GM12891 (cell line): ENCODE measurements at regions not wholly inside any gene's neighbourhood (a gene's known extent, or its start where the extent isn't known, plus 50 kb on each side); places are given as distances from the start of the nearest gene placed in this dataset.
"Not testable (repeated sequence)": the region's sequence is repeated elsewhere in the genome, so short reads cannot be mapped to it uniquely, and the experiment has no call there.

Experiments used
- DNase-seq: peaks from one replicate; pipeline ENCODE4 v3.0.0; 2011; ENCODE audit warnings: low spot score; ENCODE audit not compliant: insufficient read length
- FAIRE-seq: peaks from 2 replicates; lab custom pipeline; 2011; peaks lifted over from hg19 to GRCh38; lab: Jason Lieb, UNC
- PAX5 ChIP-seq: IDR thresholded peaks from 2 replicates; pipeline ENCODE4 v1.6.1; 2011; ENCODE audit warnings: low read length, moderate library complexity, mild to moderate bottlenecking; ENCODE audit not compliant: insufficient read depth, severe bottlenecking
- POLR2A ChIP-seq: IDR thresholded peaks from 2 replicates; pipeline ENCODE4 v1.6.1; 2011; ENCODE audit warnings: low read depth, low read length, control low read depth
- POLR2AphosphoS5 ChIP-seq: IDR thresholded peaks from 2 replicates; pipeline ENCODE4 v1.6.1; 2011; ENCODE audit warnings: low read depth, low read length, control low read depth
- POU2F2 ChIP-seq: IDR thresholded peaks from 2 replicates; pipeline ENCODE4 v1.6.1; 2011; ENCODE audit warnings: low read depth, mild to moderate bottlenecking, control low read depth, low read length, moderate library complexity
- SPI1 ChIP-seq: IDR thresholded peaks from 2 replicates; pipeline ENCODE4 v1.6.1; 2011; ENCODE audit warnings: low read depth, low read length, control low read depth
- TAF1 ChIP-seq: IDR thresholded peaks from 2 replicates; pipeline ENCODE4 v1.6.1; 2011; ENCODE audit warnings: low read depth, low read length, control low read depth

- DNase-seq: no peak
- TF ChIP-seq PAX5 (no peak), SPI1 (no peak), POLR2A (no peak), POLR2AphosphoS5 (no peak), POU2F2 (no peak), TAF1 (no peak)
- no peak for FAIRE-seq
These were observed 92.4 kb upstream of the CAV2 start for GRCh38 chr7:116407165-116407564.

- FAIRE-seq: no peak
- DNase-seq: no peak
- TF ChIP-seq POLR2AphosphoS5: no peak
- no peak for TF ChIP-seq SPI1
- TF ChIP-seq POLR2A: no peak
- TF ChIP-seq TAF1: no peak
- no peak for TF ChIP-seq POU2F2
- no peak for TF ChIP-seq PAX5
These were observed 91.4 kb upstream of the CAV2 start for GRCh38 chr7:116408166-116408565.

DNA sequence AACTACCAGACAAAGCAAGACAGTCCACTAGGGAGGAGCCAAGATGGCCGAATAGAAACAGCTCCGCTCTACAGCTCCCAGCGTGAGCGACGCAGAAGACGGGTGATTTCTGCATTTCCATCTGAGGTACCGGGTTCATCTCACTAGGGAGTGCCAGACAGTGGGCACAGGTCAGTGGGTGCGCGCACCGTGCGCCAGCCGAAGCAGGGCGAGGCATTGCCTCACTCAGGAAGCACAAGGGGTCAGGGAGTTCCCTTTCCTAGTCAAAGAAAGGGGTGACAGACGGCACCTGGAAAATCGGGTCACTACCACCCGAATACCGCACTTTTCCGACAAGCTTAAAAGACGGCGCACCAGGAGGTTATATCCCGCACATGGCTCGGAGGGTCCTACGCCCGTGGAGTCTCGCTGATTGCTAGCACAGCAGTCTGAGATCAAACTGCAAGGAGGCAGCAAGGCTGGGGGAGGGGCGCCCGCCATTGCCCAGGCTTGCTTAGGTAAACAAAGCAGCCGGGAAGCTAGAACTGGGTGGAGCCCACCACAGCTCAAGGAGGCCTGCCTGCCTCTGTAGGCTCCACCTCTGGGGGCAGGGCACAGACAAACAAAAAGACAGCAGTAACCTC is 90.6 kb upstream of the CAV2 start:
- FAIRE-seq: not testable (repeated sequence)

GRCh38 chr7:116410694-116411093 is 88.8 kb upstream of the CAV2 start:
- DNase-seq, FAIRE-seq: not testable (repeated sequence)

More for the DNA sequence above, 90.6 kb upstream of the CAV2 start:
- DNase-seq: not testable (repeated sequence)

DNA sequence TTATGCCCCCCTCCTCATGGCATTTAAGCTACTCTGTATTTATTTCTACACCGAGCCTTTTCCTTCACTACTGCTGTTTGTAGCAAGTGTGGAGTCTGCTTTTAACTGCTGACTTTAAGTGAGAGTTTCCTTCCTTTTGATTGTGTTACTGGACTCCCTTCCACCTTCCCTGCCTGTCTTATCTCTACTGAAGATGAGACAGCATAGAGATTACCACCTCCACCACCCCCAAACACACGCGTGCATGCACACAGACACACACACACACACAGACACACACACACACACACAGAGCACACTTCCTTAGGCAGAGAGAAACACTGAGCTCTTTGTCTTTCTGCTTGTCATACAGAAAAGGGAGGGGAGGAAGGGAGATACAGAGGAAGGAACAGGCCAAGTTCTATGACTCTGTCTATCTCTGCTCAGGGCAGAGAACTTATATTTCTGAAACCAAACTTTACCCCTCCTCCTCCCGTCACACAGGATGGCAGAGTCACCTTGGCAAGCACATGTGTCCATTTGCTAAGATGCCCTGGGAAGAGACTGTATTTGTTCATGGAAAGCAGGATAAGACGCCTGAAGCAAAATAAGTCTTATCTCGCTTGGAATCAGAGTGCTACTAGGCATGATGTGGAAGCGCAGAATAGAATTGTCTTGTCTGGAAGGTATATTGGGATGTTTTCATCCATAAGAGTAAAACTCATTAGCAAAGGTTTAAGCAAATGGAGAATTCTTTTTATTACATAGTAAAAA is 81.8 kb upstream of the CAV2 start:
- no peak for FAIRE-seq
- no peak for TF ChIP-seq POLR2A
- TF ChIP-seq TAF1: no peak
- TF ChIP-seq POU2F2: no peak
- no peak for TF ChIP-seq PAX5
- no peak for TF ChIP-seq POLR2AphosphoS5
- TF ChIP-seq SPI1: no peak
- no peak for DNase-seq

- DNase-seq: no peak
- TF ChIP-seq POU2F2 (no peak), SPI1 (no peak), POLR2A (no peak), PAX5 (no peak), POLR2AphosphoS5 (no peak), TAF1 (no peak)
- FAIRE-seq: no peak
These were observed 81.0 kb upstream of the CAV2 start for GRCh38 chr7:116418524-116418923.

DNA sequence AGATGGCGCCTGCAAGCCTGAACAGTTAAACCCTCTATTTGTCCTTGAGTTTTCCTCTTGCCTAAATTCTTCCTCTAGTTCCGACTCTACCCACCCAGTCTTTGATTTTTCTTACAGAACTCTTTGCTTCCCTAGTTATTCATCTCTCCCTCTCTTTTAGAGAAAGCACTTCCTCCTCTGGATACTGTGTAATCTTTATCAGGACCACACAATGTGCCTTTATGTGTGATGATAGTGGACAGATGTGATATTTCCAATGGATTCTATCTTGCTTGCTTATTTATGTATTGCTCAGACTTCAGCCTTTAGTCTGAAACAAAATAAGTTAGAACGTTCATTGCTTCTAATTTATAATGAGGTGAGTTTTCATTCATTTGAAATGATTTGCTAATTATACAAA is 79.5 kb upstream of the CAV2 start:
- DNase-seq (no peak), FAIRE-seq (no peak)
- TF ChIP-seq PAX5 (no peak), POLR2A (no peak), POU2F2 (no peak)

DNA sequence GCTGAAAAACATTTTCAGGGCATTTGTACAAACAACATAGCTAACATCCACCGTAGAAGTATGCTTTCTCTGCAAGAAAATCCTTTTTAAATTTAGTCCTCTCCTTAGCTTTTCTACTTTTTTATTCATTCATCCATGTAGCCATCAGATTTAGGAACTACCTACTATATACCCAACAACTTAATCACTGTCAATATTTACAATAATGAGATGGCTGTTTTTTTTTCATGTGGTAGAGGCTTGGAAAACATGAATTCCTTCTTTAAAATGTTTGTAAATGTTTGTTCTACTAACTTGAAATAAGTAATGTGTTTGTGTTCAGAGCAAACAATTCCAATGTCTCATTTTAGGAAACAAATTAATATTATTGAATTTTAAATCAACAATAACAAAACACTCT is 78.2 kb upstream of the CAV2 start:
- no peak for DNase-seq
- FAIRE-seq: no peak
- TF ChIP-seq SPI1: no peak
- no peak for TF ChIP-seq TAF1
- TF ChIP-seq PAX5: no peak
- TF ChIP-seq POLR2AphosphoS5: no peak
- no peak for TF ChIP-seq POU2F2
- no peak for TF ChIP-seq POLR2A

DNA sequence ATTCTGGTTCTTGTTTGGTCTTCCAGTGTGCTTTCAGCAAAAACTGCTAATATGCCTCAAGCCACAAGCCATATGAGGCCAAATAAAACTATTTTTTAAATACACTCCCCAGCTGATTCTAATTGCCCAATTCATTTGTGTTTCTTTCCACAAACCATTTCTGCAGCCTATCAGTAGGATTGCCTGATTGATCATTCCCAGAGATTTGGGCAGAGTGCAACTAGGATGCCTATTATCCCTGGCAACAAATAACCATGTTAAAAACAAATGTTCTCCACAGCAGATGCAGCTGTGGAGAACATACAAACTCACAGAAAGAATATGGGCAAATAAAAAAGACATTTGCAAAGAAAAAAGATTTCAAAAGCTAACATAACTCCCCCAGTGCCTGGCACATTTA is 76.9 kb upstream of the CAV2 start:
- FAIRE-seq: no peak
- no peak for DNase-seq
- TF ChIP-seq TAF1 (no peak), PAX5 (no peak), SPI1 (no peak), POLR2AphosphoS5 (no peak), POU2F2 (no peak), POLR2A (no peak)

DNA sequence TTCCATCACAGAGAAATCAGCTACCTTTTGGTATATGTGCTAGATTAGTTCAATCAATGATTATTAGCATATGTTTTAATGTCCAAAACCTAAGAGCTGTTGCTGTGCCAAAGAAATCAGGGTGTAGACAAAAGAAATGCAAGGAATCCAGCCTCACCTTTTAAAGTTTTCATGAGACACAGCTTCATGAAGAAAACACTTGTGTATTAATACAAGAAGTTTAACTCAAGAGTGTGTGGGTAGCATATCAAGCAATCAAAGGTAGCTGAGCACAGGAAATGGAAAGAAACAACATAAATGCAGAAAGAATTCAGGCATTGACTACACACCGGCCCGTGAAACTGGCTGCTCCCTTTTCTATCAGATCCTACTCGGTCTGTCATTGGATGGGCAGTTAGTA is 76.0 kb upstream of the CAV2 start:
- TF ChIP-seq POLR2A (no peak), PAX5 (no peak), TAF1 (no peak), POU2F2 (no peak), POLR2AphosphoS5 (no peak), SPI1 (no peak)
- DNase-seq: no peak
- FAIRE-seq: no peak
